ENCODE measurements at regions not wholly inside any gene's neighbourhood (a gene's known extent, or its start where the extent isn't known, plus 50 kb on each side); places are given as distances from the start of the nearest gene placed in this dataset.

GRCh38 chr6:26243132-26243531, 121.9 kb upstream of the BTN3A2 start:
- no peak for DNase-seq (ENCODE audit: low read depth, low spot score)
- no TSS peak for BruUV-seq (replicated peaks)
- intact Hi-C loops (cut with micrococcal nuclease; ENCODE audit: unreplicated experiment) = no loop called here
- CTCF ChIA-PET = no interaction called here
- POLR2A ChIA-PET = no interaction called here
- no peak for ATAC-seq
- H3K27ac ChIP-seq (ENCODE audit: low read length) = no peak overlapping the region
- no peaks in the 10 kb centered on the region for H3K36me3 ChIP-seq (ENCODE audit: control insufficient read depth, insufficient read depth, low read length)
- H3K4me3 ChIP-seq (ENCODE audit: low read depth in 2 of 2, low read length in 2 of 2) = no peak overlapping the region
- no peaks in the 10 kb centered on the region for H3K4me1 ChIP-seq (ENCODE audit: control insufficient read depth, insufficient read depth, low read length)
- H3K9me3 ChIP-seq (ENCODE audit: control insufficient read depth, insufficient read depth, low read depth, low read length) = no peaks in the 10 kb centered on the region
- in situ Hi-C loops (cut with HindIII; ENCODE audit: low pct_unique_long_range_greater_than_20kb, low sequenced_read_pairs) = no loop called here
- TF ChIP-seq SIN3A (IDR thresholded peaks at IDR 0.05; ENCODE audit: borderline replicate concordance, insufficient read depth, low read depth, low read length) (no peak), POLR2AphosphoS5 (IDR thresholded peaks at IDR 0.05; ENCODE audit: low read depth, low read length) (no peak), TCF7L2 (IDR thresholded peaks at IDR 0.05; ENCODE audit: low read depth, low read length) (no peak), CTCF (IDR thresholded peaks at IDR 0.05) (no peak), REST (IDR thresholded peaks at IDR 0.05; ENCODE audit: insufficient read depth in 1 of 2, low read depth in 2 of 2, low read length in 1 of 2) (no peak)
- H3K27me3 ChIP-seq (ENCODE audit: control insufficient read depth, insufficient read depth, low read length) = no peaks in the 10 kb centered on the region

GRCh38 chr6:26243752-26244151, 121.2 kb upstream of the BTN3A2 start:
- intact Hi-C loops (cut with micrococcal nuclease; ENCODE audit: unreplicated experiment) (no loop called here), in situ Hi-C loops (cut with HindIII; ENCODE audit: low pct_unique_long_range_greater_than_20kb, low sequenced_read_pairs) (no loop called here)
- H3K4me3 ChIP-seq (ENCODE audit: low read depth in 2 of 2, low read length in 2 of 2) = no peak overlapping the region
- no peaks in the 10 kb centered on the region for H3K27me3 ChIP-seq (ENCODE audit: control insufficient read depth, insufficient read depth, low read length)
- TF ChIP-seq REST (IDR thresholded peaks at IDR 0.05; ENCODE audit: insufficient read depth in 1 of 2, low read depth in 2 of 2, low read length in 1 of 2) (no peak), CTCF (IDR thresholded peaks at IDR 0.05) (no peak), POLR2AphosphoS5 (IDR thresholded peaks at IDR 0.05; ENCODE audit: low read depth, low read length) (no peak), SIN3A (IDR thresholded peaks at IDR 0.05; ENCODE audit: borderline replicate concordance, insufficient read depth, low read depth, low read length) (no peak), TCF7L2 (IDR thresholded peaks at IDR 0.05; ENCODE audit: low read depth, low read length) (no peak)
- BruUV-seq (replicated peaks) = no TSS peak
- no peaks in the 10 kb centered on the region for H3K9me3 ChIP-seq (ENCODE audit: control insufficient read depth, insufficient read depth, low read depth, low read length)
- H3K4me1 ChIP-seq (ENCODE audit: control insufficient read depth, insufficient read depth, low read length) = no peaks in the 10 kb centered on the region
- no peaks in the 10 kb centered on the region for H3K36me3 ChIP-seq (ENCODE audit: control insufficient read depth, insufficient read depth, low read length)
- H3K27ac ChIP-seq (ENCODE audit: low read length) = no peak overlapping the region
- ChIA-PET POLR2A (no interaction called here), CTCF (interaction anchor here (0.6 kb wide), 1 partner anchor 14 kb away, joined by 6 read pairs; no protein-coding TSS in a partner anchor)
- DNase-seq (ENCODE audit: low read depth, low spot score) (no peak), ATAC-seq (no peak)
